DLD1 (cell line): ENCODE measurements at regions not wholly inside any gene's neighbourhood (a gene's known extent, or its start where the extent isn't known, plus 50 kb on each side); places are given as distances from the start of the nearest gene placed in this dataset.

Experiments used
- in situ Hi-C: cut with HindIII; loops from 2 replicates; pipeline ENCODE4 v1.10.0; 2017; ENCODE audit warnings: low sequenced_read_pairs

DNA sequence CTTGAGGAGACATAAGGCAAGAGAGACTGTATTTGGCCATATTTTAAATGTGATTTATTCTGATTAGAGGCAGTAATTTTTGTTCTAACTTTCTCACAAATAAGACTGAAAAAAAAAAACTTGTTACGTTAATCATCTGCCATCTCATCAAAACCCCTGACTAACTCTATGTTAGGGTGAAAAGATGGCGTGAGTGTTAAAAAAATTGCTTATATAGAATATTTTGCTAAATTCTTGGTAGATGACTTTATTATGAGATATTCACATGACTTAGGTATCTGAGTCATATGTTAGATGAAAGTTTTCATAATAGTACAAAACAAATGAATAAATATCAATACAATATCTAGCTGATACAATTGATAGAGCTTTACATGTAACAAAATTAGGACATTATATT, 1508.7 kb upstream of the TMEFF2 start:
- in situ Hi-C loops = no loop called here

DNA sequence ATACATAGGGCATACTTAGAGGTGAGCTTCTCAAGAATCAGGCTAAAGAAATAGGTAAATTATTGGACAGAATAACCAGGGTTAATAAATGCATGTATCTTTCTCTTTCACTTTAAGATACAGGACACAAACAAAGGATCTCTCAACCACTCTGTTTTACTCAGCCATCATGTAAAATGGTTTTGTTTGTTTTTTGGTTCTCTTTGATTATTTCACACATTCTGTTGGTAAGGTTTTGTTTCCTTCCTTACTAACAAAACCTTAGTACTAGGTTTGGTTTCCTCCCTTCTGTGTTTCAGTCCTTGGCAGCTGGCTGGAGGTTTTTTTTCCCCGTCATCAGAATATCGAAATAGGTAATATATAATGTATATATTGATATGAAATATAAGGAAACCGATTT, 1506.8 kb upstream of the TMEFF2 start:
- in situ Hi-C loops = no loop called here

DNA sequence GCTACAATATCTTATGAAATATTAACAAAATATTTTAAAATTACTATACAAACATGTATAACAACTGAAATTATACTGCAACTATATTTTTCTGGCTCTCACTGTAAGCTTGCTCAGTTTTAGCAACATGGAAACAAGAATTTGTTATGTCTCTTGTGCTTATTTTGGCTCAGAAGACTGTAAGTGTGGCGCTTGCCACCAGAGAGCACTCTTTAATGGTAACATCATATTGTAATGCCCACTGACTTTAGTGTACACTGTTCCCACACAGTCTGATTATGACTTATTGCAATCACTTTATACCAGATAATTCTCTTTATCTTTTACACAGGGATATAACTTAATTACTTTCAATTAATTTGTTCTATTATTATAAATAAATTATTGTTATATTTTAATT, 1500.6 kb upstream of the TMEFF2 start:
- in situ Hi-C loops = no loop called here

DNA sequence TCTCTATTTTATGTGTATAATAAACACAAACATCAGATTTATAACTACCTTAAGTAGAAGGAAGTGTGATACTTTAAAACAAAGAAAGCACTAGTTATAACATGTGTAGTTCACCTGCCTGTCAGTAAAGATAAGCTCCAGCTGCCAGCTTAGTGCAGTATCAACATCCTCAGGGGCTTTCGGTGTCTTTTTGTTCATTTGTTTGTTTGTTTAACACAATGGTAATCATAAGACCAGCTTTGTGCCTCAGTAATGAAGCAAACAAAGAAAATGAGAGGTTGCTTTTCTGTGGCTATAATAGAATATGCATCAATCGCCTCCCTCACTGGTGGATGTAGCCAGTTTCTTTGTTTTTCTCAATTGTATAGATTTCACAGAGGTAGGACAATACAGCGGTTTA, 1499.0 kb upstream of the TMEFF2 start:
- in situ Hi-C loops = no loop called here

DNA sequence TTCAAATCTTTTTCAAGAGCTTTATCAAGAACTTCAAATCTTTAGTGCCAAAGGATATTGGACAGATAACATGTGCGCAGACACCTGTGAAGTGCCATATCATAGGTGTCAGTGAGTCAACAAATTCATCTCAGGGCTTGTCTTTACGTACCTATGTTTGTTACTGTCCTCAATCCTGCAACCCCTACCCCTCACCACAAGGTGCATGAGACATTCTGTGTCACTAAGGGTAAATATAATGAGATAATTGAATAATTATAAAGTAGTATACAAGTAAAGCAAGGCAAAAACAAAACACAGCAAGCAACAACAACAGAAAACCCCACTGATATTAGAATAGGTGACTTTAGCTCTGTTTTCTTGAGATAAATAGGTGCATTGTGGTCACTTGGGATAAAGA, 1495.8 kb upstream of the TMEFF2 start:
- in situ Hi-C loops = no loop called here

DNA sequence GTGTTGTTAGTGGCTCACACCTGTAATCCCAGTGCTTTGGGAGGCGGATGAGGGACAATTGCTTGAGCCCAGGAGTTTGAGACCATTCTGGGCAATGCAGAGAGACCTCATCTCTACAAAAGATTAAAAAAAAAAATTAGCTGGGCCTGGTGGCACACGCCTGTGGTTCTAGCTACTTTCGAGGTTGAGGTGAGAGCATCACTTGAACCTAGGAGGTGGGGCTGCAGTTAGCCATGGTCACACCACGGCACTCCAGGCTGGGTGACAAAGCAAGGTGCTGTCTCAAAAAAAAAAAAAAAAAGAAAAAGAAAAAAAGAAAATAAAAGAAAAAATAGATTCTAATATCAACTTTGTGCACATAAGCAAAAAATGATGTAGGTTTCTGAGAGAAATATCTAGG, 1492.5 kb upstream of the TMEFF2 start:
- in situ Hi-C loops = no loop called here

DNA sequence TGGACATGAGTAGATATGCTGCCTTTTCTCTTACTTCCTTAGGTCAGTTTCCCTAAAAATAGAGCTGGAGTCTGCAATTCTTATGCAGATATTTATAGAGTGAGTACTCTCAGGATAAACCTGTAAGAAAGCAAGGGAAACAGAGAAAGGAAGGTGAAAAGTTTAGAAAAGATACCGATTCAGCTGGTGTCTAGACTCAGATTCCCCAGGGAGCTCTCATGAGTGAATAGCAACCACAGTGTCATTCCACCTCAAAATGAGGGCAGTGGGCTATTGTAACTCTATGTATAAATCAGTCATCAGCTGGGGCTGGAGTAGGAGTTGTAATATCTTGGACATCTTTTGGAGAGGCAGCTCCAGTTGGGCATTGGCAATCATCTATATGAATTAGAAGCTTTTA, 1485.1 kb upstream of the TMEFF2 start:
- in situ Hi-C loops = no loop called here

DNA sequence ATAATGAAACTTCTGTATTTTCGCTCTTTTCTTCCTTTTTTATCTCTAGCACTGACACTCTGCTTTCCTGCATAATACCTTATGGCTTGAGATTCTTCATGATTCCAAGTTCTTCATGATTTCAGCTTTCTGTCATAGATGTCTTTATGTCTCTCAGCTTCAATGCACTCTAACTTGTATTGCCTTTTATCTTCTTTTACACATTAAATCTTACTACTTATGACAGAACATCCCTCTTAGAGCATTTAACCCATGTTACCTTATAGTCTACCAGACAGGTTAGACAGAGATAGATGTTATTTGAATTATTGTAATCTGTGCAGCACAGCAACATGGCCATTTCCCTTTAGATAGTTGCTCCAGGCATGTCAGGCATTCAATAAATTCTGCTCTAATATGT, 1475.7 kb upstream of the TMEFF2 start:
- in situ Hi-C loops = no loop called here

DNA sequence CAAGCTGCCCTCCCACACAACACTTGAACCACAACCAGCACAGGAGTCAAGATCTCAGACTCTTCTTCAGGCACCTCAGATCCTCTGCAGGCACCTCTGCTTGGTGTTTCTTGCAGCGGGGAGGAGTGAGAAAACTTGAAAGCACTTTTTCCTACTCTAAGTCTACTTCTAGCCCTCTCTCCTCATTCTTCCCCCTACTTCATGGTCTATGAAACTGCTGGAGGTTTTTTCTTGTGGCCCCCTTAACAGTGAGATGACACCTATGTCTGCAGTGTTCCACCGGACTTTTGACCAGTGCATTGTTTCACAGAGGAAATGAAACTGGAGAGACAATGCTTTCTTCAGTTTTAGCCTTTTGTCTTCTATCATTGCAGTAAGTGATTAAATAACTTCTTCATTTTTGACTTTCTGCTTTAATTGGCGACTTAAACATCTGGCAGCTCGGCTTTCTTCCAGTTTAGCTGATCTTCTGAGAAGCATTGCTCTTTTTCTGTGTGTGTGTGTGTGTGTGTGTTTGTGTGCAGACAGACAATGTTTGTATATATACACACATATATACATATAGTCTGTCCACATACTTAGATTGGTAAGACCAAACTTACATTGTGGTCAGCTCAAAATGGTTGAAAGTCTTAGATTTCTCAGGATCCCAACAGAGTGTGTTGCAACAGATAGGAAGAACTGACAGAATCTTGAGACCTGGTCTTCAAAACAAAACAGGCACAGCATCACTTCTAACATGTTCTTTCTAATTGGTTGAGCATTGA, 1474.0 kb upstream of the TMEFF2 start:
- in situ Hi-C loops = no loop called here

DNA sequence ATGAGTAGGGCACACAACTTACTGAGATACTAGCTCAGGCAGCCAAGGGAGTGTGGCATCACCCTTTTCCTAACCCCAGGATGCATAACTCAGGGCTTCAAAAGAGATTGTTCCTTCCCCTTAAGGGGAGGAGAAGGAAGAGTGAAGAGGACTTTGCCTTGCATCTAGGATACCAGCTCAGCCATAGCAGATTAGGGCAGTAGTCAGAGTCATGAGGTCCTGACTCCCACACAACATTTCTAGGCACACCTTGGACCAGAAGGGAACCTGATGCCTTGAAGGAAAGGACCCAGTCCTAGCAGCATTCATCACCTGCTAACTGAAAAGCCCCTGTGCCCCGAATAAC, 1433.2 kb upstream of the TMEFF2 start:
- in situ Hi-C loops = no loop called here

DNA sequence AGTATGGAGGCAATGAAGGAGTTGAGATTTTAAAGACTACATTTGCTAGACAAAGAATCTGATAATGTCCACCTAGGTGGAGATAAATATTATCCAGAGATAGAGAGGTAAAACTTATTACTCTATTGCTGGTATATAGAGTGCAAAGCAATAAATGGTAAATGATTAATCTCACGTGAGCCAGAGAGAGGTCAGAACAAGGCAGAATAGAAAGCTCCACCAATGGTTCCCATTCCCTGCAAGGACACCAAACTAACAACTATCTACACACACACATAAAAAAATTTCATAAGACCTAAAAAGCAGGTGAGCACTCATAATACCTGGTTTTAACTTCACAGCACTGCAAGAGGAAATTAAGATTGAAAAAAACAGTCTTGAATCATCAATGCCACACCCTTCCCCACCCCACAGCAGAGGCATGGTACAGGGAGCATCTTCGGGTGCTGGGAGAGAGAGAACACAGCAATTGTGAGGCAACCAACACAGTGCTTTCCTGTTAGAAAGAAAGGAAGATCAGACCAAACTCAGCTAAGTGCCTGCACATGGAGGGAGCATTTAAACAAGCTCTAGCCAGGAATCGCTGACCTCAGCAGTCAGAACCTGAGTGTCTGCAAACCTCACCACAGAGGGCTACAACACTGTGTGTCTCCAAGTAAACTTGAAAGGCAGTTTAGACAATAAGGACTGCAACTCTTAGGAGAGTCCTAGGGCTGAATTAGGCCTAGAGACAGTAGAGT, 1432.6 kb upstream of the TMEFF2 start:
- in situ Hi-C loops = no loop called here

DNA sequence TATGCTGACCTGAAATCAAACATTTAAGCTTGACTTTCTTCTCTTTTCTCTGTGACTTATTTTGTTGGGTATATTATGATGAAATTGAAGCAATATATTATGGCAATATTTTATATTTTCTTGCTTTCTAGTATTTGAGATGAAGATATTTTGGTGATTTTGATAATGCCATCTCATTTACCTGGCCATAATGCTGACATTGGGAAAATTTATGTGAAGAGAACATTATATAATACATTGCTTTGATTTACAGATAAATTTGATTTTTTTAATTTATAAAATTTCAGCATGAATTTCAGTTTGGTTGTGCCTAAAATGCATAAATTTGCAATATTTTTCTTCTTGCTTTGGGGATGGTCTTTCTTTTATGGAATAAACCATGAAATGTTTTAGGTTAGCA, 1413.7 kb upstream of the TMEFF2 start:
- in situ Hi-C loops = no loop called here

DNA sequence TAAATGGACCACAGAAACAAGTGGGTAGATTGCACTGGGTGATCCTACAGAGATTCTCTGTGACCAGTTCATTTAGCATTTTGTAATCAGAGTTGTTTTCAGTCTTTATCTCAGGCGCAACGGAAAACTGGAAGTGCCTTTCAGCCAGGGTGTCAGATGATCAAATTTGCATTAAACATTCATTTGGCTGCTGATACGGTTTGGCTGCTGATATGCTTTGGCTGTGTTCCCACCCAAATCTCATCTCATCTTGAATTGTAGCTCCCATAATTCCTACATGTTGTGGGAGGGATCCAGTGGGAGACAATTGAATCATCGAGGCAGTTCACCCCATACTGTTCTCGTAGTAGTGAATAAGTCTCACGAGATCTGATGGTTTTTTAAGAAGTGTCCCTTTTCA, 1396.1 kb upstream of the TMEFF2 start:
- in situ Hi-C loops = no loop called here

DNA sequence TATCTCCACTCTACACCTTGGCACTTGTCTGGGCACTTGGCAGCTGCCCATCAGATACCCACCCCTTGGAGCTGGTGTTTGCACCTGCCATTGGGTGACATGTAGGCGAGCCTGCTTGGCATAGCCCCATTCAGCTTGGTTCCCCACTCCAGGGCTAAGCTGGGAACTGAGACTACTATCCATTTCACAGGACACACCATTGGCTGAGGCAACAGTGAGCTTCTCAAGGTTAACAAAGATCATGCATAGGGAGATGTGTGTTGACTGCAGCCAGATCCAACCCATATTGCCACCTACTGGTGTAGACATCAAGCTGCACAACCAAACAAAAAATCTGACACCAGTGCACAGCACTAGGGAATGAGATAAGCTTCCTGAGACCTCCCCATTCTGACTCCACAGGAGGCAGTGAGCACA, 1389.8 kb upstream of the TMEFF2 start:
- in situ Hi-C loops = no loop called here

DNA sequence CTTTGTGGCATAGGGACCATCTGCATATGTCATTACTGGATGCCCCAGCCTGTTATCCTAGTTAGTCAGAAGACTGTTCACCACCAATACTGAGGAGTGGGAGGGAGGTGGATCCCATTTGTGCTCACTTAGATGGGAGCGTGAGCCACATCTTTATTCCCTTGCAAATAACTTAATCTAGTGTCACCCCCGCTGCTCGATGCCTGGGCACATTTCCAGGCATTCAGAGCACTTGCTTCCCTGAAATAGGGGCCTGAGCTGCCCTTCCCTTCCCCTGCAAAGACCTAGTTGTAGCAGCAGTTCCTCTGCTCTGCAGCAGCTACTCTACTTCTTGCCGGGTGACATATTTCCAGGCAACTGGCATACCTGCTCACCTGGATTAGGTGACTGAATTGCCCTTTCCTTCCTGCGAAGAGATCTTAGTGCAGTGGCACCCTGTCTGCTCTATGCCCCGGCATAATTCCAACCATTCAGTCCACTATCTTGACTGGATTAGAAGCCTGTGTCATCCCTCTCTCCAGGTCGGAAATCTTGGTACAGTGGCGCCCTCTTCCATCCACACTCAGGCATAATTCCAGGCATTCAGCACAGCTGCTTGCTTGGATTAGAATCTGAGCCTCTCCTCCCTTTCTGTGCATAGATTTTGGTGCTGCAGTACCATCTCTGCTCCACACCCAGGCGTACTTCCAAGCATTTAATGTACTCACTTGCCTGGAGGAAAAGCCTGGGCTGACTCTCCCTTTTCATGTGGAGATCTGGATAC, 1389.1 kb upstream of the TMEFF2 start:
- in situ Hi-C loops = no loop called here

DNA sequence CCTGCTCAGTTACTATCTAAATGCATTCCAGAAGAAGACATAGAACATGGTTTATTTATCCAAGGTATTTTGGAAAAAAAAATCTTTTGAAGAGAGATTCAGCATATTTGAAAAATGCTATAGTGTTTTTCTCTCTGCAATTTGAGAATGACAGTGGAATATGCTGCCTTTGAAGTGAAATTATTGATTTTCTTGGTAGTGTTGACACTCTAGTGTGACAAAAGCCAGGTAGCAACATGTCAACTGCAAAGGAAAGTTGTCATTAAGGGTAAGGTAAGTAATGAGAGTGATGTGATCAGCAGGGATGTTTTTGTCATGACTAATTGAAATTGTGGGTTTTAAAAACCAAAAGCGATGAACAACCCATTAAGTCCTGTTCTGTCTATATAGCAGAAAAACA, 1387.1 kb upstream of the TMEFF2 start:
- in situ Hi-C loops = no loop called here

DNA sequence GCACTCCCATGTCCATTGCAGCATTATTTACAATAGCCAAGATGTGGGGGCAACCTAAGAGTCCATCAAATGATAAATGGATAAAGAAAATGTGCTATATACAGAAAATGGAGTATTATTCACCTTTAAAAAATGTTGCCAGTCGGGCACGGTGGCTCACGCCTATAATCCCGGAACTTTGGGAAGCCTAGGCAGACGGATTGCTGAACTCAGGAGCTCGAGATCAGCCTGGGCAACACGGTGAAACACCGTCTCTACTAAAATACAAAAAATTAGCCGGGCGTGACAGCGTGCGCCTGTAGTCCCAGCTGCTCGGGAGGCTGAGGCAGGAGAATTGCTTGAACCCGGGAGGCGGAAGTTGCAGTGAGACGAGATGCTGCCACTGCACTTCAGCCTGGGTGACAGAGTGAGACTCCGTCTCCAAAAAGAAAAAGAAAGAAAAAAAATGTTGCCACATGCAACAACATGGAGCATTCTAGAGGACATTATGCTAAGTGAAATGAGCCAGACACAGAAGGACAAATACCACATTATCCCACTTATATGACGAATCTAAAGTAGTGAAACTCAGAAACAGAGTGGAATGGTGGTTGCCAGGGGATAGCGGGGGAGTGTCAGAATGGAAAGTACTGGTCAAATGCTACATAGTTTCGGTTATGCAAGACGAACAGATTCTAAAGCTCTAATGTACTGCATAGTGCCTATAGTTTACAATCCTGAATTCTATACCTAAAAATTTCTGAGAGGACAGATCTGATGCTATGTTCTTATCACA, 1385.6 kb upstream of the TMEFF2 start:
- in situ Hi-C loops = no loop called here

DNA sequence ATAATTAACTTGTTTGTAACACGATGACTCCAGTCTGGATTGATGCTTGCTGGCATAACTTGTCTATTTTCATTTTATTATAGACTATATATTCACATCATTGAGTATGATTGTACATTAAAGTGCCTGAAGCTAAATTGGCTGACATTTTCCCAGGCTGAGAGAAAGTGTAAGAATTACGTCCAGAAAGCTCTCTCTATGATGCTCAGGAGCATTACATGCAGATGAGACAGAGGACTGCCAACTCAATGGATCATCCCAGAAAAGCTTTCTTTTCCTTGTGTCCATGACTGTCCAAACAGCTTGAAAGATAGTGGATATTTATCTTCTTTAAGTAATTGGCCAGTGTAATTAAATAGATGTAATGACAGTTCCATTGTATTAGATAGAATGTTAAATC, 1372.2 kb upstream of the TMEFF2 start:
- in situ Hi-C loops = no loop called here

DNA sequence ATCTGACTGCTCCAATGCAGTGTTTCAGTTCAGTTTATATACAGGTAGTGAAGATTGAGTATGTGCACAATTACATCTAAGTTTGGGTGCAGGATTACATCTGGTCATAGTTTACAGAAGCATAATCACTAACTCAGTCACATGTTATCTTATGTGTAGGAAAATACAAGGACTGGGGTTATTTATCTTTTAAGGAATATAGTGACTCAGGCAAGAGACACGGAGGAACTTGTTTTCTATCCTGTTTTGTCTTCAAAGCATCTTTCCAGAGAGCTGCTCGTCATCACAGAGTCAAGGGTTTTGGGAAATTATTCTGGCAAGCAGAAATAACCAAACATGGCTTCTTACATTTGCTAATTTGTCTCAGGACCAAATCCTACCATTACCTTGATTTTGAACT, 1371.5 kb upstream of the TMEFF2 start:
- in situ Hi-C loops = no loop called here

DNA sequence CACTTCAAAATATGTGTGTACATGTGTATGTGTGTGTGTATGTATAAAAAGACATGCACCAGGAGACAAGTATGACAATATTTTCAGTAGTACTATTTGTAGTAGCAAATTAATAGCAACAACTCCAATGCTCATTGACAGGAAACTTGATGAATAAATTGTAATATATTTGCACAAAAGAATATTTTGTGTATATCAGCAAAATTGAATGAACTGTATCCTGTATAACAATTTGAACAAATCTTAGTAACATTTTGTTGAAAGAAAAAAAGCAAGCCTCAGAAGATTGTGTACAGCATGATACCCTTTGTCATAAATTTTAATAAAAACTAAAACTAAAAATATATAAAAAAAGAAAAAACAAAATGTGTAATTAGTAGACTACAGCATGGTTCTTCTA, 1367.3 kb upstream of the TMEFF2 start:
- in situ Hi-C loops = no loop called here

DNA sequence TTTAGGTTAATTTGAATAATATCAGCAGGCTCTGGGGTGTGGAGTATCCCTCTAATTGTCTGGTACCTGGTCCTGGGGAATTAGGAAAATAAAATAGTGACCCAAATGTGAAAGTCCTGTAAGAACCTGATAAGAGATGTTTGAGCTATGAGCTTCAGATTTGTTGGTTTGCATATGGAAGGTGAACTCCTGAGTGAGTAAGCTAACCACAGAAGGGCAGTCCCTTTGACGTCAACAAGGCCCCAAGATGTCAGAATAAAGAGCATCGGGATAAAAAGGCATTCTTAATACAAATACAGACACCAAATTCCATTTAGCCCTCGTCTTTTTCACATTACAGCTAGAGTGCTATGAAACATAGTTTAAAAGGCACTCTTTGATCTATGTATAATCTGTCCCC, 1366.3 kb upstream of the TMEFF2 start:
- in situ Hi-C loops = no loop called here
